ENCODE measurements at regions not wholly inside any gene's neighbourhood (a gene's known extent, or its start where the extent isn't known, plus 50 kb on each side); places are given as distances from the start of the nearest gene placed in this dataset.

DNA sequence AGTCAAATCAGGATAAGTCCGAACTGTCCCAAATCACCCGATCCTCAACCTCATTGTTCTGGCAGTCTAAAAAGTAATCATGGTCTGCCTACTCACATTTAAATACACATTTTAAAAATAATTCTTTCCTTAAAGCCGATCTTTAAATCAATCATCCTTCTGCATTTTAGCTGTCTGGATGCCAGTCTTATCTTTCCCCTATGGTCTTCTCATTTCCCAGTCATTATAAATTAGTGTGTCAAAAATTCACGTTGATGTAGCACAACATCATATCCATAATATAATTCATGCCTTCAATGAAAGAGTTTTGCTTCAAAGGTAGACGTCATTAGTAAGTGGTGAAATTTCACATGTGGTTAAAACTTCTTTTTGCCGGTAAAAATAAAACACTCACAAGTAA lies 108.1 kb upstream of the FRG1 start:
- TF ChIP-seq, protein P1, sequence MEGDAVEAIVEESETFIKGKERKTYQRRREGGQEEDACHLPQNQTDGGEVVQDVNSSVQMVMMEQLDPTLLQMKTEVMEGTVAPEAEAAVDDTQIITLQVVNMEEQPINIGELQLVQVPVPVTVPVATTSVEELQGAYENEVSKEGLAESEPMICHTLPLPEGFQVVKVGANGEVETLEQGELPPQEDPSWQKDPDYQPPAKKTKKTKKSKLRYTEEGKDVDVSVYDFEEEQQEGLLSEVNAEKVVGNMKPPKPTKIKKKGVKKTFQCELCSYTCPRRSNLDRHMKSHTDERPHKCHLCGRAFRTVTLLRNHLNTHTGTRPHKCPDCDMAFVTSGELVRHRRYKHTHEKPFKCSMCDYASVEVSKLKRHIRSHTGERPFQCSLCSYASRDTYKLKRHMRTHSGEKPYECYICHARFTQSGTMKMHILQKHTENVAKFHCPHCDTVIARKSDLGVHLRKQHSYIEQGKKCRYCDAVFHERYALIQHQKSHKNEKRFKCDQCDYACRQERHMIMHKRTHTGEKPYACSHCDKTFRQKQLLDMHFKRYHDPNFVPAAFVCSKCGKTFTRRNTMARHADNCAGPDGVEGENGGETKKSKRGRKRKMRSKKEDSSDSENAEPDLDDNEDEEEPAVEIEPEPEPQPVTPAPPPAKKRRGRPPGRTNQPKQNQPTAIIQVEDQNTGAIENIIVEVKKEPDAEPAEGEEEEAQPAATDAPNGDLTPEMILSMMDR (IDR thresholded peaks at IDR 0.05; ENCODE audit: low read length): no peak
- TF ChIP-seq EZH2phosphoT487 (IDR thresholded peaks at IDR 0.05; ENCODE audit: low read length) (no peak), EZH2 (optimal IDR thresholded peaks at IDR 0.05; ENCODE audit: low read depth, low read length) (no peak)
